MV-4-11 (cell line): ENCODE measurements at regions not wholly inside any gene's neighbourhood (a gene's known extent, or its start where the extent isn't known, plus 50 kb on each side); places are given as distances from the start of the nearest gene placed in this dataset.
"Not testable (repeated sequence)": the region's sequence is repeated elsewhere in the genome, so short reads cannot be mapped to it uniquely, and the experiment has no call there.

ENCODE experiments used
- DNase-seq: peaks from one replicate; lab custom pipeline; 2025; lab: John Stamatoyannopoulos, UW

- DNase-seq = no peak
Measured at GRCh38 chr13:22821589-22821988, 359.2 kb upstream of the SGCG start.

- DNase-seq = no peak
Measured at GRCh38 chr13:22825186-22825585, 355.6 kb upstream of the SGCG start.

- DNase-seq = peak; percentile 77
Measured at GRCh38 chr13:22828081-22828480, 352.7 kb upstream of the SGCG start.

- DNase-seq = no peak
Measured at GRCh38 chr13:22836475-22836874, 344.3 kb upstream of the SGCG start.

- DNase-seq = no peak
Measured at GRCh38 chr13:22837980-22838647, 342.7 kb upstream of the SGCG start.

- peak; percentile 82 for DNase-seq
Measured at GRCh38 chr13:22839603-22840530, 340.9 kb upstream of the SGCG start.

- DNase-seq = no peak
Measured at GRCh38 chr13:22846551-22846950, 334.2 kb upstream of the SGCG start.

- no peak for DNase-seq
Measured at GRCh38 chr13:22848539-22849052, 332.2 kb upstream of the SGCG start.

- no peak for DNase-seq
Measured at GRCh38 chr13:22855926-22856325, 324.9 kb upstream of the SGCG start.

- not testable (repeated sequence) for DNase-seq
Measured at GRCh38 chr13:22858980-22859379, 321.8 kb upstream of the SGCG start.

- DNase-seq = not testable (repeated sequence)
Measured at GRCh38 chr13:22859411-22859810, 321.4 kb upstream of the SGCG start.

GRCh38 chr13:22861958-22862466 is 318.8 kb upstream of the SGCG start:
- no peak for DNase-seq

- DNase-seq = no peak
Measured at GRCh38 chr13:22862478-22862877, 318.3 kb upstream of the SGCG start.

GRCh38 chr13:22866221-22866620 is 314.6 kb upstream of the SGCG start:
- no peak for DNase-seq

- DNase-seq = no peak
Measured at GRCh38 chr13:22871231-22871630, 309.5 kb upstream of the SGCG start.

- no peak for DNase-seq
Measured at GRCh38 chr13:22874839-22875238, 305.9 kb upstream of the SGCG start.

- no peak for DNase-seq
Measured at GRCh38 chr13:22877421-22877820, 303.4 kb upstream of the SGCG start.

GRCh38 chr13:22880741-22881720 is 299.7 kb upstream of the SGCG start:
- no peak for DNase-seq

- not testable (repeated sequence) for DNase-seq
Measured at GRCh38 chr13:22881721-22882608, 298.8 kb upstream of the SGCG start.

GRCh38 chr13:22883262-22883840 is 297.4 kb upstream of the SGCG start:
- peak; percentile 72 for DNase-seq
